ENCODE measurements at regions not wholly inside any gene's neighbourhood (a gene's known extent, or its start where the extent isn't known, plus 50 kb on each side); places are given as distances from the start of the nearest gene placed in this dataset.

- no peak for TF ChIP-seq ZNF557 (CRISPR knock-in tag; IDR thresholded peaks at IDR 0.05)
- TF ChIP-seq, protein P1, sequence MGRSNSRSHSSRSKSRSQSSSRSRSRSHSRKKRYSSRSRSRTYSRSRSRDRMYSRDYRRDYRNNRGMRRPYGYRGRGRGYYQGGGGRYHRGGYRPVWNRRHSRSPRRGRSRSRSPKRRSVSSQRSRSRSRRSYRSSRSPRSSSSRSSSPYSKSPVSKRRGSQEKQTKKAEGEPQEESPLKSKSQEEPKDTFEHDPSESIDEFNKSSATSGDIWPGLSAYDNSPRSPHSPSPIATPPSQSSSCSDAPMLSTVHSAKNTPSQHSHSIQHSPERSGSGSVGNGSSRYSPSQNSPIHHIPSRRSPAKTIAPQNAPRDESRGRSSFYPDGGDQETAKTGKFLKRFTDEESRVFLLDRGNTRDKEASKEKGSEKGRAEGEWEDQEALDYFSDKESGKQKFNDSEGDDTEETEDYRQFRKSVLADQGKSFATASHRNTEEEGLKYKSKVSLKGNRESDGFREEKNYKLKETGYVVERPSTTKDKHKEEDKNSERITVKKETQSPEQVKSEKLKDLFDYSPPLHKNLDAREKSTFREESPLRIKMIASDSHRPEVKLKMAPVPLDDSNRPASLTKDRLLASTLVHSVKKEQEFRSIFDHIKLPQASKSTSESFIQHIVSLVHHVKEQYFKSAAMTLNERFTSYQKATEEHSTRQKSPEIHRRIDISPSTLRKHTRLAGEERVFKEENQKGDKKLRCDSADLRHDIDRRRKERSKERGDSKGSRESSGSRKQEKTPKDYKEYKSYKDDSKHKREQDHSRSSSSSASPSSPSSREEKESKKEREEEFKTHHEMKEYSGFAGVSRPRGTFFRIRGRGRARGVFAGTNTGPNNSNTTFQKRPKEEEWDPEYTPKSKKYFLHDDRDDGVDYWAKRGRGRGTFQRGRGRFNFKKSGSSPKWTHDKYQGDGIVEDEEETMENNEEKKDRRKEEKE (IDR thresholded peaks at IDR 0.05): no peak
- no peak for TF ChIP-seq SNAI1 (CRISPR knock-in tag; IDR thresholded peaks at IDR 0.05; ENCODE audit: borderline replicate concordance)
- TF ChIP-seq, protein P2, sequence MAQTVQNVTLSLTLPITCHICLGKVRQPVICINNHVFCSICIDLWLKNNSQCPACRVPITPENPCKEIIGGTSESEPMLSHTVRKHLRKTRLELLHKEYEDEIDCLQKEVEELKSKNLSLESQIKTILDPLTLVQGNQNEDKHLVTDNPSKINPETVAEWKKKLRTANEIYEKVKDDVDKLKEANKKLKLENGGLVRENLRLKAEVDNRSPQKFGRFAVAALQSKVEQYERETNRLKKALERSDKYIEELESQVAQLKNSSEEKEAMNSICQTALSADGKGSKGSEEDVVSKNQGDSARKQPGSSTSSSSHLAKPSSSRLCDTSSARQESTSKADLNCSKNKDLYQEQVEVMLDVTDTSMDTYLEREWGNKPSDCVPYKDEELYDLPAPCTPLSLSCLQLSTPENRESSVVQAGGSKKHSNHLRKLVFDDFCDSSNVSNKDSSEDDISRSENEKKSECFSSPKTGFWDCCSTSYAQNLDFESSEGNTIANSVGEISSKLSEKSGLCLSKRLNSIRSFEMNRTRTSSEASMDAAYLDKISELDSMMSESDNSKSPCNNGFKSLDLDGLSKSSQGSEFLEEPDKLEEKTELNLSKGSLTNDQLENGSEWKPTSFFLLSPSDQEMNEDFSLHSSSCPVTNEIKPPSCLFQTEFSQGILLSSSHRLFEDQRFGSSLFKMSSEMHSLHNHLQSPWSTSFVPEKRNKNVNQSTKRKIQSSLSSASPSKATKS (CRISPR knock-in tag; IDR thresholded peaks at IDR 0.05): no peak
- no peak for TF ChIP-seq BRCA1 (CRISPR knock-in tag; IDR thresholded peaks at IDR 0.05)
- no peak for TF ChIP-seq JUN (CRISPR knock-in tag; IDR thresholded peaks at IDR 0.05)
- TF ChIP-seq ZNF569 (CRISPR knock-in tag; IDR thresholded peaks at IDR 0.05; ENCODE audit: borderline replicate concordance): no peak
- TF ChIP-seq ZNF598 (CRISPR knock-in tag; IDR thresholded peaks at IDR 0.05; ENCODE audit: borderline replicate concordance): no peak
- TF ChIP-seq ZNF616 (CRISPR knock-in tag; IDR thresholded peaks at IDR 0.05; ENCODE audit: low read depth): no peak
- TF ChIP-seq, protein P3, sequence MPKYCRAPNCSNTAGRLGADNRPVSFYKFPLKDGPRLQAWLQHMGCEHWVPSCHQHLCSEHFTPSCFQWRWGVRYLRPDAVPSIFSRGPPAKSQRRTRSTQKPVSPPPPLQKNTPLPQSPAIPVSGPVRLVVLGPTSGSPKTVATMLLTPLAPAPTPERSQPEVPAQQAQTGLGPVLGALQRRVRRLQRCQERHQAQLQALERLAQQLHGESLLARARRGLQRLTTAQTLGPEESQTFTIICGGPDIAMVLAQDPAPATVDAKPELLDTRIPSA (CRISPR knock-in tag; IDR thresholded peaks at IDR 0.05; ENCODE audit: borderline replicate concordance): no peak
- no peak for TF ChIP-seq BRF2 (CRISPR knock-in tag; IDR thresholded peaks at IDR 0.05)
- TF ChIP-seq, protein P4, sequence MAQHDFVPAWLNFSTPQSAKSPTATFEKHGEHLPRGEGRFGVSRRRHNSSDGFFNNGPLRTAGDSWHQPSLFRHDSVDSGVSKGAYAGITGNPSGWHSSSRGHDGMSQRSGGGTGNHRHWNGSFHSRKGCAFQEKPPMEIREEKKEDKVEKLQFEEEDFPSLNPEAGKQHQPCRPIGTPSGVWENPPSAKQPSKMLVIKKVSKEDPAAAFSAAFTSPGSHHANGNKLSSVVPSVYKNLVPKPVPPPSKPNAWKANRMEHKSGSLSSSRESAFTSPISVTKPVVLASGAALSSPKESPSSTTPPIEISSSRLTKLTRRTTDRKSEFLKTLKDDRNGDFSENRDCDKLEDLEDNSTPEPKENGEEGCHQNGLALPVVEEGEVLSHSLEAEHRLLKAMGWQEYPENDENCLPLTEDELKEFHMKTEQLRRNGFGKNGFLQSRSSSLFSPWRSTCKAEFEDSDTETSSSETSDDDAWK (CRISPR knock-in tag; IDR thresholded peaks at IDR 0.05): no peak
- no peak for TF ChIP-seq MTA1 (CRISPR knock-in tag; IDR thresholded peaks at IDR 0.05; ENCODE audit: borderline replicate concordance)
- no peak for TF ChIP-seq ZFYVE20 (CRISPR knock-in tag; IDR thresholded peaks at IDR 0.05; ENCODE audit: borderline replicate concordance, low read depth)
- TF ChIP-seq, protein P5, sequence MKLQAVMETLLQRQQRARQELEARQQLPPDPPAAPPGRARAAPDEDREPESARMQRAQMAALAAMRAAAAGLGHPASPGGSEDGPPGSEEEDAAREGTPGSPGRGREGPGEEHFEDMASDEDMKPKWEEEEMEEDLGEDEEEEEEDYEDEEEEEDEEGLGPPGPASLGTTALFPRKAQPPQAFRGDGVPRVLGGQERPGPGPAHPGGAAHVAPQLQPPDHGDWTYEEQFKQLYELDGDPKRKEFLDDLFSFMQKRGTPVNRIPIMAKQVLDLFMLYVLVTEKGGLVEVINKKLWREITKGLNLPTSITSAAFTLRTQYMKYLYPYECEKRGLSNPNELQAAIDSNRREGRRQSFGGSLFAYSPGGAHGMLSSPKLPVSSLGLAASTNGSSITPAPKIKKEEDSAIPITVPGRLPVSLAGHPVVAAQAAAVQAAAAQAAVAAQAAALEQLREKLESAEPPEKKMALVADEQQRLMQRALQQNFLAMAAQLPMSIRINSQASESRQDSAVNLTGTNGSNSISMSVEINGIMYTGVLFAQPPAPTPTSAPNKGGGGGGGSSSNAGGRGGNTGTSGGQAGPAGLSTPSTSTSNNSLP (IDR thresholded peaks at IDR 0.05; ENCODE audit: low read depth, low read length): peak; percentile 49; the same call in 1 of the 2 replicates
- TF ChIP-seq, protein P6, sequence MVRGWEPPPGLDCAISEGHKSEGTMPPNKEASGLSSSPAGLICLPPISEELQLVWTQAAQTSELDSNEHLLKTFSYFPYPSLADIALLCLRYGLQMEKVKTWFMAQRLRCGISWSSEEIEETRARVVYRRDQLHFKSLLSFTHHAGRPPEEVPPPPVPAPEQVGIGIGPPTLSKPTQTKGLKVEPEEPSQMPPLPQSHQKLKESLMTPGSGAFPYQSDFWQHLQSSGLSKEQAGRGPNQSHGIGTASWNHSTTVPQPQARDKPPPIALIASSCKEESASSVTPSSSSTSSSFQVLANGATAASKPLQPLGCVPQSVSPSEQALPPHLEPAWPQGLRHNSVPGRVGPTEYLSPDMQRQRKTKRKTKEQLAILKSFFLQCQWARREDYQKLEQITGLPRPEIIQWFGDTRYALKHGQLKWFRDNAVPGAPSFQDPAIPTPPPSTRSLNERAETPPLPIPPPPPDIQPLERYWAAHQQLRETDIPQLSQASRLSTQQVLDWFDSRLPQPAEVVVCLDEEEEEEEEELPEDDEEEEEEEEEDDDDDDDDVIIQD (CRISPR knock-in tag; IDR thresholded peaks at IDR 0.05; ENCODE audit: low read depth): peak; percentile 96
Observed at GRCh38 chr9:14967450-14968321, 57.5 kb upstream of the FREM1 start (continued).

Measured in HepG2 (cell line).